Epidermal melanocyte (primary cell): ENCODE measurements at regions not wholly inside any gene's neighbourhood (a gene's known extent, or its start where the extent isn't known, plus 50 kb on each side); places are given as distances from the start of the nearest gene placed in this dataset.
"Not testable (repeated sequence)": the region's sequence is repeated elsewhere in the genome, so short reads cannot be mapped to it uniquely, and the experiment has no call there.

Source experiments
- DNase-seq: peaks from one replicate; pipeline ENCODE4 v3.0.0; 2011; ENCODE audit warnings: low spot score; ENCODE audit not compliant: insufficient read length

- DNase-seq = no peak
Measured at GRCh38 chr1:29628190-29628589, 391.9 kb downstream of the PTPRU start.

GRCh38 chr1:29626726-29627125 lies 390.4 kb downstream of the PTPRU start:
- no peak for DNase-seq

- no peak for DNase-seq
Measured at GRCh38 chr1:29626066-29626465, 389.7 kb downstream of the PTPRU start.

GRCh38 chr1:29625084-29625420 lies 388.7 kb downstream of the PTPRU start:
- no peak for DNase-seq

- no peak for DNase-seq
Measured at GRCh38 chr1:29624320-29625083, 388.2 kb downstream of the PTPRU start.

- DNase-seq = no peak
Measured at GRCh38 chr1:29623501-29623900, 387.2 kb downstream of the PTPRU start.

- DNase-seq = no peak
Measured at GRCh38 chr1:29621826-29622435, 385.6 kb downstream of the PTPRU start.

GRCh38 chr1:29620631-29621030 lies 384.3 kb downstream of the PTPRU start:
- no peak for DNase-seq

- DNase-seq = no peak
Measured at GRCh38 chr1:29607236-29607635, 370.9 kb downstream of the PTPRU start.

GRCh38 chr1:29604796-29605195 lies 368.5 kb downstream of the PTPRU start:
- DNase-seq = not testable (repeated sequence)

GRCh38 chr1:29603622-29604021 lies 367.3 kb downstream of the PTPRU start:
- no peak for DNase-seq

- no peak for DNase-seq
Measured at GRCh38 chr1:29602203-29602602, 365.9 kb downstream of the PTPRU start.

GRCh38 chr1:29601021-29601420 lies 364.7 kb downstream of the PTPRU start:
- no peak for DNase-seq

GRCh38 chr1:29599826-29600225 lies 363.5 kb downstream of the PTPRU start:
- no peak for DNase-seq

- DNase-seq = no peak
Measured at GRCh38 chr1:29599071-29599470, 362.7 kb downstream of the PTPRU start.

- no peak for DNase-seq
Measured at GRCh38 chr1:29597861-29598260, 361.5 kb downstream of the PTPRU start.

- DNase-seq = no peak
Measured at GRCh38 chr1:29593601-29594382, 357.5 kb downstream of the PTPRU start.

- DNase-seq = no peak
Measured at GRCh38 chr1:29592731-29593130, 356.4 kb downstream of the PTPRU start.

GRCh38 chr1:29592261-29592615 lies 355.9 kb downstream of the PTPRU start:
- DNase-seq = no peak

- DNase-seq = no peak
Measured at GRCh38 chr1:29591601-29592260, 355.4 kb downstream of the PTPRU start.

GRCh38 chr1:29590583-29591565 lies 354.6 kb downstream of the PTPRU start:
- DNase-seq = no peak
